T-helper 22 cell (primary cell): ENCODE measurements at regions not wholly inside any gene's neighbourhood (a gene's known extent, or its start where the extent isn't known, plus 50 kb on each side); places are given as distances from the start of the nearest gene placed in this dataset.
"Not testable (repeated sequence)": the region's sequence is repeated elsewhere in the genome, so short reads cannot be mapped to it uniquely, and the experiment has no call there.

ENCODE experiments used
- DNase-seq: peaks from one replicate; pipeline ENCODE4 v3.0.0-alpha.2; 2020; ENCODE audit warnings: low read depth

- not testable (repeated sequence) for DNase-seq
These were observed 168.5 kb upstream of the FAM72C start for GRCh38 chr1:144140243-144140642.

- not testable (repeated sequence) for DNase-seq
These were observed 133.2 kb upstream of the FAM72C start for GRCh38 chr1:144105006-144105405.

- DNase-seq: peak; percentile 21
These were observed 132.4 kb upstream of the FAM72C start for GRCh38 chr1:144104000-144104677.

- DNase-seq: peak; percentile 26
These were observed 131.5 kb upstream of the FAM72C start for GRCh38 chr1:144103156-144103880.

DNA sequence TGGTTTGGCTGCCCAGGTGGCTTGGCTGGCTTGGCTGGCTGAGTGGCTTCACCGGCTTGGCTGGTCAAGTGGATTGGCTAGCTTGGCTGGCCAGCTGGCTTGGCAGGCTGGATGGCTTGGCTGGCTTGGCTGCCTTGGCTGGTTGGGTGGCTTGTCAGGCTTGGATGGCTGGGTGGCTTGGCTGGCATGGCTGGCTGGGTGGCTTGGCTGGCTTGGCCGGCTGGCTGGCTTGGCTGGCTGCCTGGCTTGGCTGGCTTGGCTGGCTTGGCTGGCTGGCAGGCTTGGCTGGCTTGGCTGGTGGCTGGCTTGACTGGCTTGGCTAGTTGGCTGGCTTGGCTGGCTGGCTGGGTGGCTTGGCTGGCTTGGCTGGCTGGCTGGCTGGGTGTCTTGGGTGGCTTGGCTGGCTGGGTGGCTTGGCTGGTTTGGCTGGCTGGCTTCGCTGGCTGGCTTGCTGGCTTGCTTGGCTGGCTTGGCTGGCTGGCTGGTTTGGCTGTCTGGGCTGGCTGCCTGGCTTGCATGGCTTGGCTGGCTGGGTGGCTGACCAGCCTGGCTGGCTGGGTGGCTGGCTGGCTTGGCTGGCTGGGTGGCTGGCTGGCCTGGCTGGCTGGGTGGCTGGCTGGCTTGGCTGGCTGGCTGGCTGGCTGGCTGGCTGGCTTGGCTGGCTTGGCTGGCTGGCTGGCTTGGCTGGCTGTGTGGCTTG, 130.4 kb upstream of the FAM72C start:
- peak; percentile 4 for DNase-seq

DNA sequence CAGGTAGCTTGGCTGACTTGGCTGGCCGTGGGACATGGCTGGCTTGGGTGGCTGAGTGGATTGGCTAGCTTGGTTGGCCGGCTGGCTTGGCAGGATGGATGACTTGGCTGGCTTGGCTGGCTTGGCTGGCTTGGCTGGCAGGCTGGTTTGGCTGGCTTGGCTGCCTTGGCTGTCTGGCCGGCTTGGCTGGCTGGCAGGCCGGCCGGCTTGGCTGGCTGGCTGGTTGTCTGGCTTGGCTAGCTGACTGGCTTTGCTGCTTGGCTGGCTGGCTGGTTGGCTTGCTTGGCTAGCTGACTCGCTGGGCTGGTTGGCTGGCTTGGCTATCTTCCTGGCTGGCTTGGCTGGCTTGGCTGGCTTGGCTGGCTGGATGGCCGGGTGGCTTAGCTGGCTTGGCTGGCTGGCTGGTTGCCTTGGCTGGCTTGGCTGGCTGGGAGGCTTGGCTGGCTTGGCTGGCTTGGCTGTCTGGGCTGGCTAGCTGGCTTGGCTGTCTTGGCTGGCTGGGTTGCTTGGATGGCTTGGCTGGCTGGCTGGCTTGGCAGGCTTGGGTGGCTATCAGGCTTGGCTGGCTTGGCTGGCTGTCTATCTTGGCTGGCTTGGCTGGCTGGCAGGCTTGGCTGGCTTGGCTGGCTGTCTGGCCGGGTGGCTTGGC, 129.7 kb upstream of the FAM72C start:
- DNase-seq: peak; percentile 2

DNA sequence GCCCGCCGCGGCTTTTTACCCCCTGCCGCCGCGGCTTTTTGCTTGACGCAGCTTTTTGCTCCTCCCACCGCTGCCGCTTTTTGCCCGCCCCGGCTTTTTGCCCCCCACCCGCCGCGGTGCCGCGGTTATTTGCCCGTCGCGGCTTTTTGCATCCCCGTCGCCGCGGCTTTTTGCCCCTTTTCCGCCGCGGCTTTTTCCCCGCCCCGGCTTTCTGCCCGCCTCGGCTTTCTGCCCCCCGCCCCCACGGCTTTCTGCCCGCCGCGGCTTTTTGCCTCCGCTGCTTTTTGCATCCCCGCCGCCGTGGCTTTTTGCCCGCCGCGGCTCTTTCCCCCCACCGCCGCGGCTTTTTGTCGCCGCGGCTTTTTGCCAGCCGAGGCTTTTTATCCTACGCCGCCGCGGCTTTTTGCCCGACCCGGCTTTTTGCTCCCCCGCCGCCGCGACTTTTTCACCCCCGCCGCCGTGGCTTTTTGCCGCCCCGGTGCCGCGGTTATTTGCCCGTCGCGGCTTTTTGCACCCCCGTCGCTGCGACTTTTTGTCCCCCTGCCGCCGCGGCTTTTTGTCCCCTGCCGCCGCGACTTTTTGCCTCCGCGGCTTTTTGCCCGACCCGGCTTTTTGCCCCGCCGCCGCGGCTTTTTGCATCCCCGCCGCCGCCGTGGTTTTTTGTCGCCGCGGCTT, 105.5 kb upstream of the FAM72C start:
- not testable (repeated sequence) for DNase-seq

DNA sequence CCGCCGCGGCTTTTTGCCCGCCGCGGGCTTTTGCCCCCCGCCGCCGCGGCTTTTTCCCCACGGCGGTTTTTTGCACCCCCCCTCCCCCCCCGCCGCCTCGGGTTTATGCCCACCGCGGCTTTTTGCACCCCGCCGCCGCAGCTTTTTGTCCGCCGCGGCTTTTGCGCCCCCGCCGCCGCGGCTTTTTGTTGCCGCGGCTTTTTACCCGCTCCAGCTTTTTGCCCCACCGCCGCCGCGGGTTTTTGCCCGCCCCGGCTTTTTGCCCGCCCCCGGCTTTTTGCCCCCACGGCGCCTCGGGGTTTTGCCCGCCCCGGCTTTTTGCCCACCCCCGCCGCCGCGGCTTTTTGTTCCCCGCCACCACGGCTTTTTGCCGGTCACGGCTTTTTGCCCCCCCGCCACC, 104.9 kb upstream of the FAM72C start:
- not testable (repeated sequence) for DNase-seq

- DNase-seq: not testable (repeated sequence)
These were observed 98.7 kb upstream of the FAM72C start for GRCh38 chr1:144070394-144071053.

- DNase-seq: not testable (repeated sequence)
These were observed 95.3 kb upstream of the FAM72C start for GRCh38 chr1:144067042-144067441.

DNA sequence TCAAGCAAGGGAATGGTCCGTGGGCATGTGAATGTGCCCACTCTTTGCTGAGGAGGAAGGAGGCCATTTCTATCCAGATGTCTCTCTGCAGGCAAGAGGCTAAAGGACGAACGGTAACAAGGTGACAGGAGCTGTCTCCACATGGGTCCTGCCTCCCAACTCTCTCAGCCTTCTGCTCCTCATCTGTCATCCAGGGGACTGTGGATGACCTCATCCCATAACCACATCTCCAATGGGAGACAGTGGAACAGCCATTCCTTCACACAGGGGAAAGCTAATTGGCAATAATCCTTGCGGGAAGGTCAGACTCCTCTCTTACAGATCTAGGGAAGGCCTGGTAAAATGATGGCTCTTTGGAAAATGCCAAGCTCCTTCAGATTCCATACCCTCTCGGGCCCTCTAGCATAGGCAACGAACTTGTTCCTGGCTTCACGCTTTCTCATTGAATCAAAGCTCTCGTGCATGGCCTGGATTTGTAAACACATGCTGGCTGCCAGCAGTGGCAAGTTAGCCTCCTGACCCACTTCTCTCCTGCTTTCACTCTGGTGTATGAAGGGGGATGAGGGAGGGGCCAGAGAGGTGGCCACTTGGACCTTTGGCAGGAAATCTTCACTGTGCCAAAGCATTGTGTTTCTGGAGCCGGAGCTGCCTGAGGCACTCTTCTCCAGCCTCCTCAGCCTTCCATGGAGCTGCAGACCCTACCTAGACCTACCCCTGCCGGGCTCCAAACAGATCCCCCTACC, 94.5 kb upstream of the FAM72C start:
- not testable (repeated sequence) for DNase-seq

DNA sequence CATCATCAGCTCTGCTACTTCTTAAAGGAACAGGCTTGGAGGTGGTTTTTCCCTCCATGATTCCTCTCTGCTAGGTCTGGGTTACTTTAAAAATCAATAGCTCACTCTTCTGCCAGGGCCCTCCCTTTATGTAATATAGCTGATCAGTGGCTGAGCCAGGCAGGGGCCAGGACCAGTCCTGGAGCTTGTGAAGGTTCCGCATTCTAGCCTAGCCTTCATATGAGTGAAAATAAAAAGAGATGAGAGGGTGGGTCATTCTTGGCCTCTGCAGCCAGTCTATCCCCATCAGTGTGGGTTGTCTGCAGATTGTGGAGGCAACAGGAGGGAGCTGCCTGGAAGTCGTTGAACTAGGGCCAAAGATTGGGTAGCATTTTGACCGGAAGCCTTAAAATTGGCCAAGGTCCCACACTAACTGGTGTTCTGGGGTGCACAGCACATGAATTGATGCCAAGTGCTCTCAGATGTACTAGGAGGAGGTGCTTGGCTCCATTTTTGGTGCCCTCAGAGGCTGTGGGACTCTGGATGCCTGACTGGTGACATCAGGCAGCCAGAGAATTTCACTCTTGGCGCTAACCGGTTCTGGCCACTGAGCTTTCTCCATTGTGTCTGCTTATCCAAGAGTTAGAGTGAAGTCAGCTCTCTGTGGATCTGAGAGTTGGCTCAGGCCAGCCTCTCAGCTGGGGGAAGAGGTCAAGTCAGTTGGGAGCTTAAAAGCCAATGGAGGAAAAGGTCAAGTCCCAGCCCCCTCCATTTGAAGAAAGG, 93.7 kb upstream of the FAM72C start:
- not testable (repeated sequence) for DNase-seq

DNA sequence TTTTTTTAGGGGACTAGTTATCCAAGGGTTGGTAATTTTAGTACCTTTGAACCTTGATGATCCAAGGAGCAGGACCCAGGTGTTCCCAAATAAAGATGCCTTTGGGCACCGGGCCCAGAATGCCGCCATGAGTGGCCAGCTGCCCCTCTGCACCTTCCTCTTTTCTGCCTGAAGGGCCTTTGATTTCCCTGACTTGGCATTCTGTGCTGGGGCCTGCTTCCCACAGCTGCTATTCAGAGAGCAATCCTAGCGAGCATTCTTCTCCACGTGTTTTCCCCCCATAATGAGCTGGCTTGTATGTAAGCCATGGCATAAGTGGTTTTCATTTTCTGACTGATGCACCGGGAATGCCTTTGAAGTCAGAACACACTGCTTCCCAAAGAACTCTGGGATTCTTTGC, 77.6 kb upstream of the FAM72C start:
- not testable (repeated sequence) for DNase-seq

DNA sequence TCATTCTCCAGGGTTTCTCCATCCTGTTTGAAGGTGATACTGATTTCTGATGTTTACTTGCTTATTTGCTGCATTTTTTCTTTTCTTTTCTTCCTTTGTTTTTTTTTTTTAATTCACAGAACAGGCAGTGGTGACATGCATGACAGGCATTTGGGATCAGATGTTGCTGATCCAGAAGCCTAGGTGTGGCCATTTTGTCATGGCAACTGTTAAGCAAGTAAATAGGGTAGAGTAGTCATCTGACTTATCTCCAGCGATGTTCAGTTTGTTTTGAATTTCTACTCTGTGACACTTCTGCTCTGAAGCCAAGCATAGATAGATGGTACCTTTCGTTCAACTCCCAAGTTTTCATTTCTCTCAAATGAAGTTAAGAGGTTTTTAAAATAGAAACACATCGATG, 74.9 kb upstream of the FAM72C start:
- not testable (repeated sequence) for DNase-seq

DNA sequence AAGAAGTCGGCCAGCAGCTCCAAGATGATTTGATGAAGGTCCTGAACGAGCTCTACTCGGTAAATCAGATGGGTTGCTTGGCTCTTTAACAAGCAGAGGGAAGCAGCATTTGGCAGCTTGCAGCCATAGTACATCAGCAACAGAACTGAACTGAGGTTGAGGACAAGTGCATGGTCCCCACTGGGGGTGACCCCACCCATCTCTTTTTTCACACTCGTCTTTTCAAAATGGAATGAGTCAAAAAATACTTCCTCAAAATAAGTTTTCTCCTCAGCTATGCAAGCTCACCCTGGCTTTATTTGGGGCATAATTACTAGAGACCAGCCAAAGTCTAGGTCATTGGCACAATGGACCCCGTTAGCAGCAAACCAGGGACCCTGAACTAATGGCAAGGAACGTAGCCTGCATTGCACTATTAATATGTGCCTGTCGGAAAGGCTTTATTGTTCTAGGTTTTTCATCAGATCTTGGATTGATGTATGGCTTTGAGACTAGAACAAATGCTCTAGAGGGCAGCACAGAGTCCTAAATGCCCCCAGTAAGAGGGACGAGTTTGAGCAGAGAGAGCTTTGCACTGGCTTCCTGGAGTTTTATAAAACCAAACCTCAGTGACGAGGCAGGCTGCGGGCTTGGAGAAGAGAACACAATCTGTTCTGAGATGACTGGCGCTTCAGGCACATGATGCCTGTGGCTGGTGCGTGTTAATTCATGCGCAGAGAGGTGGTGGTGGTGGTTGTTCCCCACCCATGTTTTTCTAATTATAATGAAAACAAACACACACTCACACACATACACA, 74.2 kb upstream of the FAM72C start:
- not testable (repeated sequence) for DNase-seq

DNA sequence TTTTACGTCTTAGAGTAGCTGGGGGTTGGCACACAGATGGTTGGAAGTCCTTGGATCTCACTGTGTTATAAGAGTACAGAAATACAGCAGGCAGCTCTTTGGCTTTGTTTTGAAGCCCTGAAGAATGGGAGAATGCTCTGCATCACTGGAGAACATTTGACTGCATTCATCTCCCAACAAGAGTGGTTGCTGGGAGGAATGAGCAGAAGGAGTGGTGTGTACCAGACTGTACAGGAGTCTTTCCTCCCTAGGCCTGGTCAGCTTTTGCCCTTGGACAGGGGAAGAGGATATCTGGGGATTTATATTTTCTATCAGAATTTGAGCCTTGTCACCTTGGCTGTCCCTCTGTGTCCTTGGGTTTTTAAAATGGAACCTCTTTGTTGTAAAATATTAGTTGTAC, 70.5 kb upstream of the FAM72C start:
- DNase-seq: not testable (repeated sequence)

- not testable (repeated sequence) for DNase-seq
These were observed 68.5 kb upstream of the FAM72C start for GRCh38 chr1:144040293-144040692.

DNA sequence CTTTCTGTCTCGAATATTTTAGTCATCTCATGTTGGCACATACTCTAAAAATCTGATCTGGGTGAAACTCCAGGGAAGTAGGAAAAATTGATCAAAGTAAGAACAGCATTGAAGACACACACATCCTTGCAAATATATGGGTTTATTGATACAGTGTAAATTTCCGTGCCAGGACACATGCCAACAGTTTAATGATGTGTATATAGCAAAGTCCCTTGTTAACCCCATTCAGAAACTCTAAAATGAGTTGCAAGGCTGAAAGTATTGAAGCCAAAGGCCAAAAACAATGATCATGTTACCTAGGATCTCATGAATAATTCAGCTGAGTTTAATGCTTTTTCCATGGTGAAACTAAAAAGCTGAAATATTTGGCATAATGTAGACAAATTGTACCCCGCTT, 62.3 kb upstream of the FAM72C start:
- not testable (repeated sequence) for DNase-seq

- not testable (repeated sequence) for DNase-seq
These were observed 59.8 kb upstream of the FAM72C start for GRCh38 chr1:144031550-144031949.
